ENCODE measurements at regions not wholly inside any gene's neighbourhood (a gene's known extent, or its start where the extent isn't known, plus 50 kb on each side); places are given as distances from the start of the nearest gene placed in this dataset.

DNA sequence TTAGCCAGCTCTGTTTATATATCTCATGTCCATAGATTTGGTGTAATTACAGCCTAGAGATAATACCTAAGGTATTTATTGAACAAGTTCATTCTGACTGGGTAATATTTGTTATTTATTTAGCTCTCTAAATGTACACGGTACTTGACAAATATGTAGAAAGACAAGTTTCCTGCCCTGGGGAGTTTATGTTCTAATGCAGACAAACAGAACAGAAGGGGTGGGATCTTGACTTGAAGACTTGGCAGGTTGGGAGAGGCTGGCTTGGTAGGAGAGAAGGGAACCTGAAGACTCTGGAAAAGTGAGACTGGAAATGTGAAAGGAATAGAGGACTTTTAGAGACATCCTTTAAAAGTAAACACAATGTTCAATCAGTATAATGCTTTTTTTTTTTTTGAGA is 97.7 kb upstream of the CDK6 start (continued):
- TF ChIP-seq SIN3A (conservative IDR thresholded peaks at IDR 0.05 in 1 of 2, IDR thresholded peaks at IDR 0.05 in 1 of 2; ENCODE audit: low read depth in 1 of 2, low read length in 2 of 2) (no peak), RXRA (IDR thresholded peaks at IDR 0.05; ENCODE audit: insufficient read depth, low read depth, low read length) (no peak)
